T-helper 2 cell treated with Interferon-gamma antibody and Interleukin-4, amounts not matched to agents 100 ng/mL and 5 ng/mL, for 36 hours (primary cell): ENCODE measurements at regions not wholly inside any gene's neighbourhood (a gene's known extent, or its start where the extent isn't known, plus 50 kb on each side); places are given as distances from the start of the nearest gene placed in this dataset.

Experiments used
- intact Hi-C: fragments of 100-400 bp; cut with micrococcal nuclease; formaldehyde crosslinking; loops from one replicate; pipeline ENCODE4 v1.15.1; 2023

DNA sequence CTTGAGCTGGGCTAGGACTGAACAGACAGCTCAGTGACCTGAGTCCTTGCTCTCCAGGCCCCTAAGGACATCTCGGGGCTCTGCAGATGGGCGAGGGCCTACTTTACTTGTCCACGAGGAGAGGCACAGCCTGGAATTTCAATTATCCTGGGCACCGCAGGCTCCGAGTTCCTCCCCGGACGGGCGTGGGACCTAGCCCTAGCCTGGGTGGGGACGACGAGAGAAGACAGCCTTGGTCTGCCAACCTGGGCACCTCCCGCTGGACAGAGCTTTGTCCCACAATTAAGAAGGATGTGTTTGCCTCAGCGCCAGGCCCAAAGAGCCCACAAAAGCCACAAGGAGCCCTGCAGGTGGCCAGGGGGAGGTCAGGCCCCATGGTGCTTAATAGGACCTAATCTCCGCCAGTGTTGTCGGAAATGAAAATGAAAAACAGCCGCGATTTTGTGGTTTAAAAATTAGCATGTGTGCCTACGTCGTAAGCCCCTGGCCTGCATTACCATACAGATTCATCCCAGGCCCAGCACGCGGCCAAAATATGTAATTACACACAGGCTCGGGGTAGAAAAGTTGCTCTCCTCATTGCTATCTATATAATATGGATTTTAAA lies 51.4 kb upstream of the LHX1 start:
- intact Hi-C loops, result no loop called here
